IMR-90 (cell line): ENCODE measurements at regions not wholly inside any gene's neighbourhood (a gene's known extent, or its start where the extent isn't known, plus 50 kb on each side); places are given as distances from the start of the nearest gene placed in this dataset.

Experiments
- ATAC-seq: fragments of 200-7000 bp; cut with Tn5 transposase; 2 replicates; pipeline ENCODE4 v1.9.1; 2020; ENCODE audit warnings: low read depth, mild to moderate bottlenecking, moderate library complexity
- BruUV-seq: library from RNA; stranded (reverse); fragments of 400-500 nt; replicated peaks from 2 replicates; lab custom pipeline; 2021; lab: Mats Ljungman, UMichigan
- CTCF ChIA-PET: fragments of 300-600 bp; formaldehyde crosslinking; extraction: SDS; loops from one replicate; lab custom pipeline; 2021; ENCODE audit warnings: antibody characterized with exemption; lab: Yijun Ruan, JAX
- POLR2A ChIA-PET: fragments of 300-600 bp; sonication (Branson Sonifier 250); formaldehyde crosslinking; loops from one replicate; lab custom pipeline; 2022; ENCODE audit warnings: antibody characterized with exemption; ENCODE audit not compliant: unreplicated experiment; lab: Charles Lee
- DNase-seq: peaks from one replicate; pipeline ENCODE4 v3.0.0; 2013
- H2AFZ ChIP-seq: replicated peaks from 2 replicates; pipeline ENCODE3; 2013; ENCODE audit warnings: low read length, mild to moderate bottlenecking; ENCODE audit not compliant: poor library complexity
- H2AK5ac ChIP-seq: 2 replicates; pipeline ENCODE4 v1.6.1; 2013; ENCODE audit warnings: low read depth, low read length, inconsistent platforms
- H2AK9ac ChIP-seq: replicated peaks from 2 replicates; pipeline ENCODE3; 2013; ENCODE audit warnings: mild to moderate bottlenecking, low read depth, low read length, moderate library complexity; ENCODE audit not compliant: poor library complexity
- H2BK120ac ChIP-seq: 2 replicates; pipeline ENCODE4 v1.6.1; 2013; ENCODE audit warnings: low read depth, low read length, inconsistent platforms
- H2BK15ac ChIP-seq: 3 replicates; pipeline ENCODE4 v1.6.1; 2013; ENCODE audit warnings: low read depth, low read length, inconsistent platforms
- H2BK20ac ChIP-seq: 2 replicates; pipeline ENCODE4 v1.6.1; 2013; ENCODE audit warnings: low read depth, mild to moderate bottlenecking, inconsistent platforms, low read length, moderate library complexity
- H2BK5ac ChIP-seq: 2 replicates; pipeline ENCODE4 v1.6.1; 2013; ENCODE audit warnings: mild to moderate bottlenecking, low read depth, low read length, inconsistent platforms; ENCODE audit not compliant: poor library complexity, severe bottlenecking
- H3K14ac ChIP-seq: replicated peaks from 2 replicates; pipeline ENCODE4 v1.6.1; 2013; ENCODE audit warnings: low read depth, low read length, inconsistent platforms
- H3K18ac ChIP-seq: 2 replicates; pipeline ENCODE4 v1.6.1; 2013; ENCODE audit warnings: low read depth, low read length, control low read depth
- H3K23ac ChIP-seq: 2 replicates; pipeline ENCODE4 v1.6.1; 2013; ENCODE audit warnings: low read depth, low read length, inconsistent platforms
- H3K27ac ChIP-seq: 2 replicates; pipeline ENCODE4 v1.5.1; 2013; ENCODE audit warnings: mild to moderate bottlenecking, control low read depth, low read length; ENCODE audit not compliant: insufficient read depth
- H3K27me3 ChIP-seq: 2 replicates; pipeline ENCODE4 v1.6.1; 2013; ENCODE audit warnings: low read length; ENCODE audit not compliant: control insufficient read depth, insufficient read depth
- H3K36me3 ChIP-seq: 2 replicates; pipeline ENCODE4 v1.6.1; 2013; ENCODE audit warnings: low read length, mixed read lengths; ENCODE audit not compliant: control insufficient read depth, insufficient read depth
- H3K4ac ChIP-seq: 2 replicates; pipeline ENCODE4 v1.6.1; 2013; ENCODE audit warnings: low read depth, low read length, inconsistent platforms
- H3K4me1 ChIP-seq: 2 replicates; pipeline ENCODE4 v1.6.1; 2013; ENCODE audit warnings: low read length, mixed read lengths; ENCODE audit not compliant: control insufficient read depth, insufficient read depth
- H3K4me2 ChIP-seq: 2 replicates; pipeline ENCODE4 v1.6.1; 2013; ENCODE audit warnings: low read depth, mild to moderate bottlenecking, control low read depth, low read length, moderate library complexity
- H3K4me3 ChIP-seq: 2 replicates; pipeline ENCODE4 v1.5.1; 2013; ENCODE audit warnings: low read depth, mild to moderate bottlenecking, control low read depth, low read length, moderate library complexity; ENCODE audit not compliant: insufficient read depth
- H3K56ac ChIP-seq: 2 replicates; pipeline ENCODE4 v1.6.1; 2013; ENCODE audit warnings: low read length, inconsistent platforms; ENCODE audit not compliant: insufficient read depth; ENCODE audit errors: extremely low read depth
- H3K79me1 ChIP-seq, 2 experiments: 2 replicates each; pipeline ENCODE4 v1.6.1; 2013; ENCODE audit warnings: low read length in 2 of 2, inconsistent platforms in 1 of 2, low read depth in 1 of 2
- H3K9ac ChIP-seq: 2 replicates; pipeline ENCODE4 v1.6.1; 2013; ENCODE audit warnings: low read depth, low read length, control low read depth
- H3K9me1 ChIP-seq: 2 replicates; pipeline ENCODE4 v1.6.1; 2013; ENCODE audit warnings: low read length, inconsistent platforms; ENCODE audit not compliant: insufficient read depth
- H3K9me3 ChIP-seq: 2 replicates; pipeline ENCODE4 v1.6.1; 2013; ENCODE audit warnings: low read length; ENCODE audit not compliant: control insufficient read depth, insufficient read depth
- H4K20me1 ChIP-seq: 2 replicates; pipeline ENCODE4 v1.6.1; 2013; ENCODE audit warnings: low read length, inconsistent platforms; ENCODE audit not compliant: insufficient read depth
- H4K5ac ChIP-seq: 2 replicates; pipeline ENCODE4 v1.6.1; 2013; ENCODE audit warnings: mild to moderate bottlenecking, low read depth, low read length, control low read depth
- H4K8ac ChIP-seq, 2 experiments: 2 replicates each; pipeline ENCODE4 v1.6.1; 2013; ENCODE audit warnings: low read depth in 2 of 2, low read length in 2 of 2, control low read depth in 1 of 2, inconsistent platforms in 1 of 2
- H4K91ac ChIP-seq: 2 replicates; pipeline ENCODE4 v1.6.1; 2013; ENCODE audit warnings: low read depth, low read length, inconsistent platforms; ENCODE audit not compliant: insufficient read depth
- BHLHE40 ChIP-seq: fragments of 150-350 bp; IDR thresholded peaks from 2 replicates; pipeline ENCODE4 v1.6.1; 2016; ENCODE audit warnings: mild to moderate bottlenecking, low read depth, low read length
- CEBPB ChIP-seq: IDR thresholded peaks from 2 replicates; pipeline ENCODE4 v1.6.1; 2012; ENCODE audit warnings: low read depth, low read length, improper control_type of control experiment
- CHD1 ChIP-seq: IDR thresholded peaks from 2 replicates; pipeline ENCODE4 v1.6.1; 2012; ENCODE audit warnings: low read depth, low read length, improper control_type of control experiment
- MAFK ChIP-seq: IDR thresholded peaks from 2 replicates; pipeline ENCODE4 v1.6.1; 2012; ENCODE audit warnings: low read depth, low read length, improper control_type of control experiment
- MAZ ChIP-seq: IDR thresholded peaks from 2 replicates; pipeline ENCODE4 v1.6.1; 2012; ENCODE audit warnings: low read depth, mild to moderate bottlenecking, low read length, improper control_type of control experiment, moderate library complexity, borderline replicate concordance
- MXI1 ChIP-seq: IDR thresholded peaks from 2 replicates; pipeline ENCODE4 v1.6.1; 2012; ENCODE audit warnings: low read depth, mild to moderate bottlenecking, low read length, moderate library complexity, borderline replicate concordance
- NFE2L2 ChIP-seq: fragments of 150-350 bp; IDR thresholded peaks from 2 replicates; pipeline ENCODE4 v1.6.1; 2016; ENCODE audit warnings: low read depth, mild to moderate bottlenecking, low read length
- POLR2A ChIP-seq: IDR thresholded peaks from 2 replicates; pipeline ENCODE4 v1.6.1; 2012; ENCODE audit warnings: mild to moderate bottlenecking, low read depth, low read length
- RAD21 ChIP-seq: IDR thresholded peaks from 2 replicates; pipeline ENCODE4 v1.6.1; 2012; ENCODE audit warnings: low read length, improper control_type of control experiment
- RCOR1 ChIP-seq: IDR thresholded peaks from 2 replicates; pipeline ENCODE4 v1.6.1; 2012; ENCODE audit warnings: mild to moderate bottlenecking, low read length, improper control_type of control experiment; ENCODE audit not compliant: insufficient replicate concordance
- RFX5 ChIP-seq: IDR thresholded peaks from 2 replicates; pipeline ENCODE4 v1.8.0; 2012; ENCODE audit warnings: low read depth, mild to moderate bottlenecking, low read length, moderate library complexity
- WGBS, 2 experiments: methylation state at CpG; one replicate each; pipeline versions ENCODE4 v1.1.5 to v1.1.7; 2013; ENCODE audit warnings: missing lambda C conversion rate in 2 of 2; ENCODE audit not compliant: insufficient read length in 1 of 2; ENCODE audit errors: extremely low coverage in 2 of 2; 5-methylcytosine and 5-hydroxymethylcytosine counted together
- dilution Hi-C: fragments of 300-500 bp; cut with HindIII; formaldehyde crosslinking; loops from one replicate; pipeline ENCODE4 v1.14.3; 2018; ENCODE audit warnings: low sequenced_read_pairs; ENCODE audit not compliant: unreplicated experiment
- in situ Hi-C: fragments of 300-500 bp; cut with MboI; formaldehyde crosslinking; loops from 3 replicates; pipeline ENCODE4 v1.14.3; 2019; ENCODE audit warnings: low sequenced_read_pairs, inconsistent platforms, mixed read lengths
- intact Hi-C: fragments of 100-400 bp; cut with micrococcal nuclease; formaldehyde crosslinking; loops from 2 replicates; pipeline ENCODE4 v1.10.0; 2022
- TF ChIP-seq, protein P1 (sequence below): fragments of 150-350 bp; IDR thresholded peaks from 2 replicates; pipeline ENCODE4 v1.6.1; 2016; ENCODE audit warnings: low read depth, mild to moderate bottlenecking, low read length, moderate library complexity, borderline replicate concordance
- TF ChIP-seq, protein P2 (sequence below): fragments of 150-350 bp; IDR thresholded peaks from 2 replicates; pipeline ENCODE4 v1.6.1; 2017; ENCODE audit warnings: mild to moderate bottlenecking, antibody characterized with exemption, low read length, low read depth

DNA sequence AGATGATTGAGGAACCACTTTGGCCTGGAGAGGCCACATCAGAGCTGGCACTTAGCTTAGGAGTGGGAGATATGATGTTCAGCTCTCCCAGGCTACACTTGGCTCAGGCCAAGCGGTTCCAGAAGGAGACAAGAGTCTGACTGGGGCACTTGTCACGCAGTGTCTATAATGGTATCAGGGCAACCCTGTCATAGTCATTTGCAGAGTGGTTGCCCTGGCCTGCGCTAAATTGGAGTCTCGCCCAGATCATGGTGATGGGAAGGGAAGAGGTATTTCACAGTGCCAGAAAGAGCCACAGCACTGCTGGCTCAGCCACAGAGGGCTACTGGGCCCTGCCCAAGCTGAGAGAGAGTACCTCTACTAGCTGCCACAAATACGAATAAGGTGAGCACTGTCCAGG is 186.9 kb upstream of the CRBN start:
- no peaks in the 10 kb centered on the region for H3K9me1 ChIP-seq
- peaks cover 7% of the 10 kb centered on the region for H3K9me3 ChIP-seq
- in situ Hi-C loops (no loop called here), intact Hi-C loops (no loop called here), dilution Hi-C loops (no loop called here)
- CTCF ChIA-PET = no interaction called here
- no peak for DNase-seq
- no peaks in the 10 kb centered on the region for H3K36me3 ChIP-seq
- no peak overlapping the region for H4K5ac ChIP-seq
- H2BK120ac ChIP-seq = no peak overlapping the region
- no peak overlapping the region for H2BK15ac ChIP-seq
- no peak overlapping the region for H2BK20ac ChIP-seq
- no peak overlapping the region for H3K23ac ChIP-seq
- no peak overlapping the region for H3K4me3 ChIP-seq
- H4K8ac ChIP-seq = no peak overlapping the region
- no peak overlapping the region for H2BK5ac ChIP-seq
- no peak overlapping the region for H3K9ac ChIP-seq
- H3K27me3 ChIP-seq = no peaks in the 10 kb centered on the region
- H3K27ac ChIP-seq = no peak overlapping the region
- no peak overlapping the region for H3K4ac ChIP-seq
- TF ChIP-seq NFE2L2 = no peak
- no peak for TF ChIP-seq RCOR1
- TF ChIP-seq, protein P1, sequence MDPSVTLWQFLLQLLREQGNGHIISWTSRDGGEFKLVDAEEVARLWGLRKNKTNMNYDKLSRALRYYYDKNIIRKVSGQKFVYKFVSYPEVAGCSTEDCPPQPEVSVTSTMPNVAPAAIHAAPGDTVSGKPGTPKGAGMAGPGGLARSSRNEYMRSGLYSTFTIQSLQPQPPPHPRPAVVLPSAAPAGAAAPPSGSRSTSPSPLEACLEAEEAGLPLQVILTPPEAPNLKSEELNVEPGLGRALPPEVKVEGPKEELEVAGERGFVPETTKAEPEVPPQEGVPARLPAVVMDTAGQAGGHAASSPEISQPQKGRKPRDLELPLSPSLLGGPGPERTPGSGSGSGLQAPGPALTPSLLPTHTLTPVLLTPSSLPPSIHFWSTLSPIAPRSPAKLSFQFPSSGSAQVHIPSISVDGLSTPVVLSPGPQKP = no peak
- TF ChIP-seq POLR2A = no peak
- no peak for TF ChIP-seq RAD21
- TF ChIP-seq, protein P2, sequence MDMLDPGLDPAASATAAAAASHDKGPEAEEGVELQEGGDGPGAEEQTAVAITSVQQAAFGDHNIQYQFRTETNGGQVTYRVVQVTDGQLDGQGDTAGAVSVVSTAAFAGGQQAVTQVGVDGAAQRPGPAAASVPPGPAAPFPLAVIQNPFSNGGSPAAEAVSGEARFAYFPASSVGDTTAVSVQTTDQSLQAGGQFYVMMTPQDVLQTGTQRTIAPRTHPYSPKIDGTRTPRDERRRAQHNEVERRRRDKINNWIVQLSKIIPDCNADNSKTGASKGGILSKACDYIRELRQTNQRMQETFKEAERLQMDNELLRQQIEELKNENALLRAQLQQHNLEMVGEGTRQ = no peak
- TF ChIP-seq BHLHE40 = no peak
- TF ChIP-seq MAFK = no peak
- TF ChIP-seq MAZ = no peak
- no peak for TF ChIP-seq CEBPB
- no peak for TF ChIP-seq MXI1
- TF ChIP-seq RFX5 = no peak
- no peak for TF ChIP-seq CHD1
- no peak overlapping the region for H3K56ac ChIP-seq
- H3K14ac ChIP-seq = no peak overlapping the region
- no peak overlapping the region for H2AK5ac ChIP-seq
- 40% methylated on average over 2 of the region's 5 CpGs; no CpG with 5 or more reads in 1 of the 2 experiments for WGBS, 2 experiments
- no peak overlapping the region for H4K91ac ChIP-seq
- H2AK9ac ChIP-seq = no peak overlapping the region
- no TSS peak for BruUV-seq
- H3K4me1 ChIP-seq = no peaks in the 10 kb centered on the region
- no peak for ATAC-seq
- no peak overlapping the region for H2AFZ ChIP-seq
- H3K79me1 ChIP-seq = no peaks in the 10 kb centered on the region
- no peak overlapping the region for H3K18ac ChIP-seq
- H4K20me1 ChIP-seq = no peaks in the 10 kb centered on the region
- POLR2A ChIA-PET = no interaction called here
- no peak overlapping the region for H3K4me2 ChIP-seq
